SK-N-SH (cell line): ENCODE measurements at regions not wholly inside any gene's neighbourhood (a gene's known extent, or its start where the extent isn't known, plus 50 kb on each side); places are given as distances from the start of the nearest gene placed in this dataset.

Experiments used
- CTCF ChIA-PET: fragments of 300-600, 350-600 bp; formaldehyde crosslinking; extraction: SDS; loops from one replicate; lab custom pipeline; 2021; lab: Yijun Ruan, JAX
- POLR2A ChIA-PET: fragments of 350-600 bp; sonication (Branson Sonifier 250); formaldehyde crosslinking; extraction: SDS; loops from one replicate; lab custom pipeline; 2020; ENCODE audit warnings: antibody characterized with exemption, inconsistent platforms; lab: Yijun Ruan, JAX
- DNase-seq: peaks from one replicate; pipeline ENCODE4 v3.0.0; 2012
- H2AFZ ChIP-seq: fragments of 200-600 bp; sonication (generic); 2 replicates; pipeline ENCODE4 v1.8.1; 2016; ENCODE audit warnings: antibody characterized with exemption, mild to moderate bottlenecking, low read depth
- H3F3A ChIP-seq: fragments of 200-600 bp; sonication (generic); replicated peaks from 2 replicates; pipeline ENCODE3; 2016; ENCODE audit warnings: antibody characterized with exemption, mild to moderate bottlenecking; ENCODE audit not compliant: insufficient read depth
- H3K27ac ChIP-seq, 2 experiments: fragments of 200-500 bp in 1 of 2; fragments of 200-600 bp in 1 of 2; sonication (Bioruptor generic) in 1 of 2; sonication (generic), shearing (Covaris generic) in 1 of 2; 2 replicates each; pipeline versions ENCODE4 v1.5.1 to v1.6.1; 2014 to 2016; ENCODE audit warnings: low read depth in 2 of 2, inconsistent platforms in 1 of 2, low read length in 1 of 2, mild to moderate bottlenecking in 1 of 2, mixed read lengths in 1 of 2
- H3K27me3 ChIP-seq: fragments of 200-600 bp; sonication (generic), shearing (Covaris generic); 2 replicates; pipeline ENCODE4 v1.6.1; 2016; ENCODE audit warnings: mixed run types; ENCODE audit not compliant: insufficient read depth
- H3K36me3 ChIP-seq, 2 experiments: fragments of 200-500 bp in 1 of 2; fragments of 200-600 bp in 1 of 2; sonication (Bioruptor generic) in 1 of 2; sonication (generic) in 1 of 2; replicated peaks in 1 of 2; 2 replicates each; pipeline versions ENCODE3 to v1.5.1; 2014 to 2016; ENCODE audit warnings: low read length in 1 of 2, mild to moderate bottlenecking in 1 of 2; ENCODE audit not compliant: insufficient read depth in 2 of 2, control insufficient read depth in 1 of 2
- H3K4me1 ChIP-seq, 2 experiments: fragments of 200-500 bp in 1 of 2; fragments of 200-600 bp in 1 of 2; sonication (Bioruptor generic) in 1 of 2; sonication (generic), shearing (Covaris generic) in 1 of 2; 2 replicates each; pipeline versions ENCODE4 v1.5.1 to v1.6.1; 2014 to 2016; ENCODE audit warnings: low read depth in 1 of 2, low read length in 1 of 2, mixed run types in 1 of 2; ENCODE audit not compliant: insufficient read depth in 2 of 2, control insufficient read depth in 1 of 2
- H3K4me2 ChIP-seq: fragments of 200-600 bp; sonication (generic), shearing (Covaris generic); 2 replicates; pipeline ENCODE4 v1.6.1; 2017; ENCODE audit warnings: mixed run types
- H3K4me3 ChIP-seq, 2 experiments: fragments of 200-500 bp in 1 of 2; fragments of 200-600 bp in 1 of 2; sonication (Bioruptor generic) in 1 of 2; sonication (generic), shearing (Covaris generic) in 1 of 2; 2 replicates each; pipeline versions ENCODE4 v1.5.1 to v1.8.1; 2014 to 2016; ENCODE audit warnings: low read depth in 2 of 2, inconsistent platforms in 1 of 2, low read length in 1 of 2, mild to moderate bottlenecking in 1 of 2, mixed read lengths in 1 of 2, moderate library complexity in 1 of 2
- H3K79me2 ChIP-seq: fragments of 200-600 bp; sonication (generic); 2 replicates; pipeline ENCODE4 v1.8.1; 2017; ENCODE audit warnings: mild to moderate bottlenecking; ENCODE audit not compliant: insufficient read depth
- H3K9ac ChIP-seq: fragments of 200-600 bp; sonication (generic); 2 replicates; pipeline ENCODE4 v1.6.1; 2017; ENCODE audit warnings: mixed run types
- H3K9me2 ChIP-seq: fragments of 200-600 bp; sonication (generic); 2 replicates; pipeline ENCODE4 v1.6.1; 2017; ENCODE audit warnings: mixed run types
- H3K9me3 ChIP-seq: fragments of 200-600 bp; sonication (generic); 2 replicates; pipeline ENCODE4 v1.6.1; 2017; ENCODE audit warnings: mixed run types, mild to moderate bottlenecking, moderate library complexity
- H4K20me1 ChIP-seq: fragments of 200-600 bp; sonication (generic); 2 replicates; pipeline ENCODE4 v1.6.1; 2017; ENCODE audit warnings: mild to moderate bottlenecking, mixed run types; ENCODE audit not compliant: insufficient read depth
- CHD2 ChIP-seq: fragments of 150-350 bp; IDR thresholded peaks from 2 replicates; pipeline ENCODE4 v1.6.1; 2018; ENCODE audit warnings: low read length; ENCODE audit not compliant: partially characterized antibody
- ELF1 ChIP-seq: IDR thresholded peaks from 2 replicates; pipeline ENCODE4 v1.4.0; 2012
- EZH2phosphoT487 ChIP-seq: fragments of 200-600 bp; sonication (generic); IDR thresholded peaks from 2 replicates; pipeline ENCODE4 v1.6.1; 2017; ENCODE audit warnings: low read depth, mixed run types, mild to moderate bottlenecking, antibody characterized with exemption, moderate library complexity, borderline replicate concordance
- FOSL2 ChIP-seq: IDR thresholded peaks from 2 replicates; pipeline ENCODE4 v1.4.0; 2012; ENCODE audit warnings: low read depth, mild to moderate bottlenecking, moderate library complexity, borderline replicate concordance
- FOXJ3 ChIP-seq: sonication (generic); formaldehyde crosslinking; IDR thresholded peaks from 2 replicates; pipeline ENCODE4 v1.5.1; 2020; ENCODE audit warnings: mild to moderate bottlenecking, missing genetic modification reagents
- FOXM1 ChIP-seq: IDR thresholded peaks from 2 replicates; pipeline ENCODE4 v1.4.0; 2012; ENCODE audit warnings: low read depth, mild to moderate bottlenecking
- GATA2 ChIP-seq: sonication (generic); formaldehyde crosslinking; IDR thresholded peaks from 2 replicates; pipeline ENCODE4 v1.5.0; 2020; ENCODE audit warnings: mild to moderate bottlenecking, missing genetic modification reagents
- JUND ChIP-seq: IDR thresholded peaks from 2 replicates; pipeline ENCODE4 v1.4.0; 2012
- MAX ChIP-seq: IDR thresholded peaks from 2 replicates; pipeline ENCODE4 v1.4.0; 2012; ENCODE audit warnings: low read depth
- MEF2A ChIP-seq: IDR thresholded peaks from 2 replicates; pipeline ENCODE4 v1.4.0; 2012; ENCODE audit warnings: low read depth, borderline replicate concordance
- MXI1 ChIP-seq: IDR thresholded peaks from 2 replicates; pipeline ENCODE4 v1.6.1; 2012; ENCODE audit warnings: mild to moderate bottlenecking, low read depth, low read length, improper control_type of control experiment
- PBX3 ChIP-seq: IDR thresholded peaks from 2 replicates; pipeline ENCODE4; 2012
- RAD21 ChIP-seq: IDR thresholded peaks from 2 replicates; pipeline ENCODE4 v1.6.1; 2012; ENCODE audit warnings: mild to moderate bottlenecking, low read length
- SIN3A ChIP-seq: IDR thresholded peaks from 2 replicates; pipeline ENCODE4 v1.6.1; 2012; ENCODE audit warnings: low read depth, mild to moderate bottlenecking, low read length, moderate library complexity, borderline replicate concordance
- SMC3 ChIP-seq: IDR thresholded peaks from 2 replicates; pipeline ENCODE4 v1.6.1; 2012; ENCODE audit warnings: low read depth, low read length, improper control_type of control experiment
- TAF1 ChIP-seq: IDR thresholded peaks from 2 replicates; pipeline ENCODE4 v1.6.1; 2012; ENCODE audit warnings: low read depth, mild to moderate bottlenecking, low read length, moderate library complexity, borderline replicate concordance
- WGBS: methylation state at CpG from one replicate; pipeline ENCODE4 v1.1.6; 2017; ENCODE audit warnings: low lambda C conversion rate; 5-methylcytosine and 5-hydroxymethylcytosine counted together
- TF ChIP-seq, protein P1 (sequence below): IDR thresholded peaks from 2 replicates; pipeline ENCODE4 v1.6.1; 2012; ENCODE audit warnings: mild to moderate bottlenecking, low read depth, low read length, moderate library complexity
- TF ChIP-seq, protein P2 (sequence below): fragments of 150-350 bp; IDR thresholded peaks from 2 replicates; pipeline ENCODE4 v1.6.1; 2016; ENCODE audit warnings: mild to moderate bottlenecking, low read depth, low read length
- TF ChIP-seq, protein P3 (sequence below): fragments of 150-350 bp; IDR thresholded peaks from 2 replicates; pipeline ENCODE4 v1.6.1; 2017; ENCODE audit warnings: antibody characterized with exemption, low read length, low read depth, borderline replicate concordance
- TF ChIP-seq, protein P4 (sequence below): fragments of 200-600 bp; sonication (generic); IDR thresholded peaks from 2 replicates; pipeline ENCODE4 v1.6.1; 2017; ENCODE audit warnings: antibody characterized with exemption, mild to moderate bottlenecking, moderate library complexity

GRCh38 chr7:79610748-79611304 lies 157.4 kb upstream of the MAGI2 start (continued):
- TF ChIP-seq, protein P1, sequence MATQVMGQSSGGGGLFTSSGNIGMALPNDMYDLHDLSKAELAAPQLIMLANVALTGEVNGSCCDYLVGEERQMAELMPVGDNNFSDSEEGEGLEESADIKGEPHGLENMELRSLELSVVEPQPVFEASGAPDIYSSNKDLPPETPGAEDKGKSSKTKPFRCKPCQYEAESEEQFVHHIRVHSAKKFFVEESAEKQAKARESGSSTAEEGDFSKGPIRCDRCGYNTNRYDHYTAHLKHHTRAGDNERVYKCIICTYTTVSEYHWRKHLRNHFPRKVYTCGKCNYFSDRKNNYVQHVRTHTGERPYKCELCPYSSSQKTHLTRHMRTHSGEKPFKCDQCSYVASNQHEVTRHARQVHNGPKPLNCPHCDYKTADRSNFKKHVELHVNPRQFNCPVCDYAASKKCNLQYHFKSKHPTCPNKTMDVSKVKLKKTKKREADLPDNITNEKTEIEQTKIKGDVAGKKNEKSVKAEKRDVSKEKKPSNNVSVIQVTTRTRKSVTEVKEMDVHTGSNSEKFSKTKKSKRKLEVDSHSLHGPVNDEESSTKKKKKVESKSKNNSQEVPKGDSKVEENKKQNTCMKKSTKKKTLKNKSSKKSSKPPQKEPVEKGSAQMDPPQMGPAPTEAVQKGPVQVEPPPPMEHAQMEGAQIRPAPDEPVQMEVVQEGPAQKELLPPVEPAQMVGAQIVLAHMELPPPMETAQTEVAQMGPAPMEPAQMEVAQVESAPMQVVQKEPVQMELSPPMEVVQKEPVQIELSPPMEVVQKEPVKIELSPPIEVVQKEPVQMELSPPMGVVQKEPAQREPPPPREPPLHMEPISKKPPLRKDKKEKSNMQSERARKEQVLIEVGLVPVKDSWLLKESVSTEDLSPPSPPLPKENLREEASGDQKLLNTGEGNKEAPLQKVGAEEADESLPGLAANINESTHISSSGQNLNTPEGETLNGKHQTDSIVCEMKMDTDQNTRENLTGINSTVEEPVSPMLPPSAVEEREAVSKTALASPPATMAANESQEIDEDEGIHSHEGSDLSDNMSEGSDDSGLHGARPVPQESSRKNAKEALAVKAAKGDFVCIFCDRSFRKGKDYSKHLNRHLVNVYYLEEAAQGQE = no peak
- TF ChIP-seq PBX3 (peak; percentile 71), CHD2 (peak; percentile 97), FOXJ3 (CRISPR knock-in tag) (peak; percentile 99), FOSL2 (no peak), JUND (peak; percentile 48), FOXM1 (no peak), MXI1 (peak; percentile 86; the same call in 1 of the 2 replicates), GATA2 (CRISPR knock-in tag) (peak; percentile 100), TAF1 (no peak), SMC3 (peak; percentile 7; the same call in 1 of the 2 replicates)
- TF ChIP-seq, protein P2, sequence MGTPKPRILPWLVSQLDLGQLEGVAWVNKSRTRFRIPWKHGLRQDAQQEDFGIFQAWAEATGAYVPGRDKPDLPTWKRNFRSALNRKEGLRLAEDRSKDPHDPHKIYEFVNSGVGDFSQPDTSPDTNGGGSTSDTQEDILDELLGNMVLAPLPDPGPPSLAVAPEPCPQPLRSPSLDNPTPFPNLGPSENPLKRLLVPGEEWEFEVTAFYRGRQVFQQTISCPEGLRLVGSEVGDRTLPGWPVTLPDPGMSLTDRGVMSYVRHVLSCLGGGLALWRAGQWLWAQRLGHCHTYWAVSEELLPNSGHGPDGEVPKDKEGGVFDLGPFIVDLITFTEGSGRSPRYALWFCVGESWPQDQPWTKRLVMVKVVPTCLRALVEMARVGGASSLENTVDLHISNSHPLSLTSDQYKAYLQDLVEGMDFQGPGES = 0 out of 2 replicates have a peak, but pooled peaks have one; percentile 8
- TF ChIP-seq, protein P3, sequence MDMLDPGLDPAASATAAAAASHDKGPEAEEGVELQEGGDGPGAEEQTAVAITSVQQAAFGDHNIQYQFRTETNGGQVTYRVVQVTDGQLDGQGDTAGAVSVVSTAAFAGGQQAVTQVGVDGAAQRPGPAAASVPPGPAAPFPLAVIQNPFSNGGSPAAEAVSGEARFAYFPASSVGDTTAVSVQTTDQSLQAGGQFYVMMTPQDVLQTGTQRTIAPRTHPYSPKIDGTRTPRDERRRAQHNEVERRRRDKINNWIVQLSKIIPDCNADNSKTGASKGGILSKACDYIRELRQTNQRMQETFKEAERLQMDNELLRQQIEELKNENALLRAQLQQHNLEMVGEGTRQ = peak; percentile 50; the same call in 1 of the 2 replicates

- peak; percentile 8 for DNase-seq
- H3K9ac ChIP-seq = no peak overlapping the region
- POLR2A ChIA-PET = no interaction called here
- no peak for TF ChIP-seq EZH2phosphoT487
- TF ChIP-seq RAD21 = no peak
- no peak for TF ChIP-seq TAF1
- no peak for TF ChIP-seq SIN3A
- TF ChIP-seq FOXJ3 (CRISPR knock-in tag) = no peak
- no peak for TF ChIP-seq ELF1
- TF ChIP-seq CHD2 = no peak
- TF ChIP-seq, protein P4, sequence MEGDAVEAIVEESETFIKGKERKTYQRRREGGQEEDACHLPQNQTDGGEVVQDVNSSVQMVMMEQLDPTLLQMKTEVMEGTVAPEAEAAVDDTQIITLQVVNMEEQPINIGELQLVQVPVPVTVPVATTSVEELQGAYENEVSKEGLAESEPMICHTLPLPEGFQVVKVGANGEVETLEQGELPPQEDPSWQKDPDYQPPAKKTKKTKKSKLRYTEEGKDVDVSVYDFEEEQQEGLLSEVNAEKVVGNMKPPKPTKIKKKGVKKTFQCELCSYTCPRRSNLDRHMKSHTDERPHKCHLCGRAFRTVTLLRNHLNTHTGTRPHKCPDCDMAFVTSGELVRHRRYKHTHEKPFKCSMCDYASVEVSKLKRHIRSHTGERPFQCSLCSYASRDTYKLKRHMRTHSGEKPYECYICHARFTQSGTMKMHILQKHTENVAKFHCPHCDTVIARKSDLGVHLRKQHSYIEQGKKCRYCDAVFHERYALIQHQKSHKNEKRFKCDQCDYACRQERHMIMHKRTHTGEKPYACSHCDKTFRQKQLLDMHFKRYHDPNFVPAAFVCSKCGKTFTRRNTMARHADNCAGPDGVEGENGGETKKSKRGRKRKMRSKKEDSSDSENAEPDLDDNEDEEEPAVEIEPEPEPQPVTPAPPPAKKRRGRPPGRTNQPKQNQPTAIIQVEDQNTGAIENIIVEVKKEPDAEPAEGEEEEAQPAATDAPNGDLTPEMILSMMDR = no peak
- no peak for TF ChIP-seq MAX
- TF ChIP-seq MEF2A = no peak
Measured at GRCh38 chr7:79610313-79610712, 156.8 kb upstream of the MAGI2 start.

More at GRCh38 chr7:79610313-79610712, 156.8 kb upstream of the MAGI2 start:
- Histone ChIP-seq H3K9me2 (no peaks in the 10 kb centered on the region), H3K4me3 (no peak overlapping the region), H2AFZ (peak overlapping the region; percentile 67), H3K36me3 (no peaks in the 10 kb centered on the region), H3K27me3 (no peaks in the 10 kb centered on the region), H3K79me2 (no peaks in the 10 kb centered on the region), H3K9me3 (no peaks in the 10 kb centered on the region), H4K20me1 (no peaks in the 10 kb centered on the region), H3K4me2 (0 out of 2 replicates have a peak overlapping the region, but pooled peaks have one; percentile 16), H3K4me1 (peaks cover 5 to 20% of the 10 kb centered on the region in 2 experiments; a peak in 2 of 4 replicates), H3K27ac (peak overlapping the region; percentile 49 to 87; a peak in 3 of 4 replicates), H3F3A (peaks cover 2% of the 10 kb centered on the region)
- 56% methylated on average over 1 of the region's 1 CpG for WGBS
- CTCF ChIA-PET = interaction anchor here (0.7 to 1.5 kb wide), 4 partner anchors 17 to 329 kb away, joined by 3 to 4 read pairs (median 3); no protein-coding TSS in a partner anchor
